GM18520 (cell line): ENCODE measurements at regions not wholly inside any gene's neighbourhood (a gene's known extent, or its start where the extent isn't known, plus 50 kb on each side); places are given as distances from the start of the nearest gene placed in this dataset.

Experiments used
- ATAC-seq: cut with Tn5 transposase; IDR thresholded peaks from one replicate; pipeline ENCODE4 v1.9.1; 2021; ENCODE audit not compliant: unreplicated experiment

DNA sequence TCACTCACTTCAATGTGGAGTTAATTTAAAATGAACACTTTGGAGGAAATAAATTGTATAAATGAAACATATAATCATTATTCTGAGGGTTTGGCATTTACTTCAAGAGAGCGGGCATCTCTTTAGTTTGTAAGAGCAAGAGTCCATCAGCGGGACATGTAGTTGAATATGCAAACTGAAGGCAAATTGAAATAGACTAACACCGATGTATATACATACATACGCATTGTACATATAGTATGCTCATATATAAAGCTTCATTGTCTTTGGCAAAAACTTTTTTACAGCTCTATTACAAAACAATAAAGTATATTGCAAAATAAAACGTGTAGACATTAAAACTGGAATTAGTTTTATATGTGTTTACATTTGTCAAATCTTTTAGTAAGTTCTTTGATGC, 328.9 kb downstream of the LTN1 start:
- ATAC-seq, result no peak

- ATAC-seq, result no peak
Measured at GRCh38 chr21:28663111-28663693, 329.5 kb downstream of the LTN1 start.

- ATAC-seq, result no peak
Measured at GRCh38 chr21:28657566-28657965, 335.1 kb downstream of the LTN1 start.

- ATAC-seq, result no peak
Measured at GRCh38 chr21:28655471-28655870, 337.2 kb downstream of the LTN1 start.

GRCh38 chr21:28654406-28654805, 338.3 kb downstream of the LTN1 start:
- no peak for ATAC-seq

- no peak for ATAC-seq
Measured at GRCh38 chr21:28644762-28645161, 347.9 kb downstream of the LTN1 start.

DNA sequence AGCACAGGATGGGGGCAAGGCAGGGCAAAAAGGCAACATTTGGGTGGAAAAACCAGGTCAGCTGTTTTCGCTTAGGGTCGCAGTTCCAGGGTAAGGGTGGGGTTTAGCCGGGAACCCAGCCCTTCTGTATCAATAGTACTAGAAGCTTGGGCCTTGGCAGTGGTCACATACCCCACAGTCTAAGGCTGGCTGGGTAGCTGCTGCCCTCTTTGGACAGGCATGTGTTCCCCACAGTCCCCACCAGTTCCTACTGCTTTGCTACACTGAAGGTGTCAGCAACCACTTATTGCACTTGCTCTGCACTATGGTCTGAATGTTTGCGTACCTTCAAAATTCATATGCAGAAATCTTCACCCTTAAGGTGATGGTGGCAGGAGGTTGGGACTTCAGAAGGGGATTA, 349.8 kb downstream of the LTN1 start:
- no peak for ATAC-seq

GRCh38 chr21:28641731-28642130, 350.9 kb downstream of the LTN1 start:
- ATAC-seq, result no peak

- no peak for ATAC-seq
Measured at GRCh38 chr21:28640326-28640725, 352.4 kb downstream of the LTN1 start.

GRCh38 chr21:28639737-28640136, 352.9 kb downstream of the LTN1 start:
- ATAC-seq, result no peak

- no peak for ATAC-seq
Measured at GRCh38 chr21:28636752-28637691, 355.7 kb downstream of the LTN1 start.

- ATAC-seq, result no peak
Measured at GRCh38 chr21:28635541-28635940, 357.1 kb downstream of the LTN1 start.

DNA sequence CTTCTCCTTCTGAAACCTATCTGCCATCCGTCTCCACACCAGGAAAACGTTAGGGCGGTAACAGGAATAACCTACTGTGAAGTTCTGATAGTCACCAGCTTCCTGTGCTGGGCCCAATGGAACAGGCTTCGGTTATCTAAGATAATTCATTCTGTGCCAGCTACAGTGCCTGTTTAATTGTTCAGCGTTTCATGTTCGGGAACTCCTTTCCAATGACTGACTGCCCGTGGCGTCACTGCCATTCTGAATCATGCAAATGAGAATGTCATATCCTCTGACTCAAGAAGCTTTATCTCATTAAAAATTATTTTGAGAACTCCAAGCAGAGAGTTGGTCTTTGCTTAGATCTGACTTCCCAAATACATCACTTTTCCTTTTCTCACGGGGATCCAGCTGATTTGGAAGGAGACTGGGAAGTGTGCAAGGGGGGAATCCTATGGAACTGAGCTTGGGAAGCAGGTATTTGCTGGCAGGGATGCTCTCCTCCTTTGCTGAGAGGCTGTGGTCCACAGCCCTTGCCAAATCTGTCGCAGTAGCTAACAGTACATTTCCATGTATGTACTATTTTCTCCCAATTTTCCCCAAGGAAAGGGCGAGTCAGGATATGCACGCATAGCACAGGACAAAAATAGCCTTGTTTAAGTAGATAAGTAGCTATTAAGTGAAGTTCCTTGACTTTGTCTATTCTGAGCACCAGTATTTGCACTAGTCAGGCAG, 358.7 kb downstream of the LTN1 start:
- no peak for ATAC-seq

DNA sequence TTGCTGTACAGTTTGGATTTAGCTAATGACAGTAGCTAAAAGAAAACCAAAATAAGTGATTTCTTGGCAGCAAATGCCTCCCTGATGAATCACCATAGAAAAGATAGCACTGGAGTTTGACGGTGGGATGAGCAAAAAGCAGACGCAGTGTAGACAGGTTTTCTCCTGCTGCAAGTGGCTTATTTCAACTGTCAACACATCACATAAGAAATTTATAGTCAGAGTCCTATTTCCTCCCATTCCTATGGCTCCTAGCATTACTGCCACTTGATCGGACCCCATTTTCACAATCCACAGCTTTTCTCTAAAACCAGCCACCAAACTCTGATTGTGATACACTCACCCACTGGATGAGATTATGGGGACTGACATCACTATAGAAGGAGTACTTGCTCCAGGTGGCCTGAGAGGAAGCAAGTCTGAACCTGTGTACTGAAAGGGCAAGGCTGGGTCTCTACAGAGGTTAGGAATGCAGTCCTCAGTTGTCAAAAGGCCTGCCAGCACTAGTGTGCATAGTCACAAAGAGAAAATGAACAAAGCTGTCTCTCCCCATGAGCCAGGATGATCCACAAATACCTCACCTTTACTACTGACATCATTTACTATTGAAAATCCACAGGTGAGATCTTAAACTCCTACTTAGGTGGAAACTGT, 359.8 kb downstream of the LTN1 start:
- no peak for ATAC-seq

GRCh38 chr21:28627691-28628090, 365.0 kb downstream of the LTN1 start:
- ATAC-seq, result no peak

DNA sequence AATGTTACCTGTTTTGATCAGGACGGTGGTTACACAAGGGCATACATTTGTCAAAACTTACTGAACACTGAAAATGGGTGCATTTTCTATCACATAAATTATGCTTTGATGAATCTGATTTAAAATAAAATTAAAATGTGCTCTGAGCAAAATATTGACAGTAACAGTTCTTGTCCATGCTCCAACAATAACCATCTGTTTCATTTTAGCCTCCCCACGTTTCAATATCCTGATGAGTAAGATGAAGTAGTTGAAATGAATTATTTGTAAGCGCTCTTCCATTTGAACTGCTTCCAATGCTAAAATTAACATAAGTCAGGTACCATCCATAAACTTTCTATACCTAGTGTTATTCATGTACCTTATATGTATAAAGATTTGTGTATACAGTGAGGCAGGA, 365.4 kb downstream of the LTN1 start:
- ATAC-seq, result no peak

- no peak for ATAC-seq
Measured at GRCh38 chr21:28624626-28625025, 368.1 kb downstream of the LTN1 start.

- no peak for ATAC-seq
Measured at GRCh38 chr21:28617300-28617699, 375.4 kb downstream of the LTN1 start.

- ATAC-seq, result no peak
Measured at GRCh38 chr21:28615276-28615675, 377.4 kb downstream of the LTN1 start.

DNA sequence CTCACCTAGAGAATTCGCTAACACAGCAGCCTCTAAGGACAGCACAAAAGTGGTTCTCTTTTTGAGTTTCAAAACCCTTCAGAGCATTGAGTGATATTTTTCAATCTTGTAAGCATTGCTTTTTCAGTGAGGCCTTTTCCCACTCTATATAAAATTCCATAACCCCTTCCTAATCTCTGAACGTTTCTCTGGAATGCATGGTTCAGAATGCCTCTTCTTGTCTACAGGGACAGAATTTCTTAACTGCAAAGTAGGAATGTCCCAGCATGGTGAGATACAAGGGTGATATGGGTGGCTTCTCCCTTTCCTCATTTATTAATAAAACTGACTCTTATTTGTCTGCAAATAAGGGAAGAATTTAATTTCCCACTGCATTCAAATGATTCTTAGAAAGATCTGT, 377.9 kb downstream of the LTN1 start:
- ATAC-seq, result no peak

- ATAC-seq, result no peak
Measured at GRCh38 chr21:28608646-28609045, 384.0 kb downstream of the LTN1 start.
